Duodenal mucosa (tissue), 2 donors: ENCODE measurements at regions not wholly inside any gene's neighbourhood (a gene's known extent, or its start where the extent isn't known, plus 50 kb on each side); places are given as distances from the start of the nearest gene placed in this dataset.

Experiments used
- H3K27ac ChIP-seq: one replicate; pipeline ENCODE4 v1.7.0; 2013; ENCODE audit warnings: low read depth, low read length
- H3K27me3 ChIP-seq, 2 donors: one replicate each; pipeline ENCODE4 v1.7.0; 2013; ENCODE audit warnings: low read length in 2 of 2, control low read depth in 1 of 2; ENCODE audit not compliant: insufficient read depth in 2 of 2, control insufficient read depth in 1 of 2
- H3K36me3 ChIP-seq, 2 donors: one replicate each; pipeline ENCODE4 v1.7.0; 2013; ENCODE audit warnings: low read length in 2 of 2, control low read depth in 1 of 2; ENCODE audit not compliant: insufficient read depth in 2 of 2, control insufficient read depth in 1 of 2
- H3K4me1 ChIP-seq, 2 donors: one replicate each; pipeline ENCODE4 v1.7.0; 2013; ENCODE audit warnings: low read length in 2 of 2, control low read depth in 1 of 2; ENCODE audit not compliant: insufficient read depth in 2 of 2, control insufficient read depth in 1 of 2
- H3K4me3 ChIP-seq, 2 donors: one replicate each; pipeline ENCODE4 v1.7.0; 2013; ENCODE audit warnings: low read length in 2 of 2, low read depth in 1 of 2
- H3K9ac ChIP-seq, 2 donors: one replicate each; pipeline ENCODE4 v1.7.0; 2013; ENCODE audit warnings: low read length in 2 of 2, low read depth in 1 of 2
- H3K9me3 ChIP-seq, 2 donors: one replicate each; pipeline ENCODE4 v1.7.0; 2013; ENCODE audit warnings: low read length in 2 of 2, control low read depth in 1 of 2; ENCODE audit not compliant: control insufficient read depth in 1 of 2

DNA sequence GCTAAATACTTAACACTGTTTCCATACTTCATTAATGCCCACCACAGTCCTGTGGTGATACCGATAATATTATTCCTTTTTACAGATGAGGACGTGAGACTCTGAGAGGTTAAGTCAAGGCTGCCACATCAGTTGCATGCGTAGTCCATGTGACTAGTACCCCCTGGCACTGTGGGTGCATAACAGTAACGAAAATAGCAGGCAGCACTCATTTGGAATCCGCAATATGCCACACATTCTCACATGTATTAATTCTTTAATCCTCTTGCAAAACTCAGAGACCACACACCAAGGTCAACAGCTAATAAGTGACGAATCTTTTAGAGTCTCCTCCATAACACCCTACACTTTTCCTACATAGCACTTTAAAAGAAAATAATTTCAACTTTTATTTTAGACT lies 99.5 kb upstream of the HABP2 start:
- Histone ChIP-seq H3K36me3 (no peaks in the 10 kb centered on the region), H3K4me1 (peaks cover 5 to 31% of the 10 kb centered on the region in 2 donors), H3K4me3 (no peak overlapping the region), H3K9ac (no peak overlapping the region), H3K27me3 (no peaks in the 10 kb centered on the region), H3K27ac (no peak overlapping the region), H3K9me3 (peaks cover 0 to 5% of the 10 kb centered on the region in 2 donors)

DNA sequence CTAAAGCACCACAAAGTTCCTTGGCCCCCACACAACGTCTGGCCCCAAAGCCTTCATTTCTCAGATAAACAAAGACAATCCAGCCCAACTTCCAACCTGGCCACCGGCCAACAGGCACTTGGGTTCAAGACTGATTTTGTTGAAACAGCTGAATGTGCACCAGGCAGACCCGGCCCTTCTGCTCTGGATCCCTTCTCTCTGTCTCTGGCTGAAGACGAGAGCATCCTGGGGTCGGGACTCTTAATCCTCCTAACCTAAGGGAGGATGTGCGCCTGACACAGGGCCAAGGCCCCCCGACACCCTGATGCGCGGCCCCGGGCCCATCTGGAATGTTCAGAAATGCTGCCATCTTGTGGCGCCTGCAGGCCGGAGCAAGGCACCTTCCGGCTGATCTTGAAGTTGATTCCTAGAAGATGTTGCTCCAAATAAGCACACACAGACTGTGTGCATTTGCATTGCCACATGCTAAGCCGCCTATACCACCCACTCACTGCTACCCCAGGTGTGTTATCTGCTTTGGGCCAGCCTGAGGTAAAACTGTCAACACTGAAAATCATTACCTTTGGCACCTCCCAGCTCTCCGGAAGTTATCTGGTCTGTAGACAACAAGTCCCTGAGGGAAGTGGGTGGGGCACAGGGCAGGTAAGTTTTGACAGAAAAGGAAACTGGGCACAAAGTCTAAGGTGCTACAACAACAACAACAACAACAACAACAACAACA lies 98.4 kb upstream of the HABP2 start:
- peaks cover 3 to 26% of the 10 kb centered on the region in 2 donors for H3K4me1 ChIP-seq
- H3K27ac ChIP-seq = no peak overlapping the region
- no peaks in the 10 kb centered on the region for H3K36me3 ChIP-seq
- no peaks in the 10 kb centered on the region for H3K27me3 ChIP-seq
- peak overlapping the region in 1 of 2 donors; percentile 17 for H3K4me3 ChIP-seq
- peaks cover 0 to 5% of the 10 kb centered on the region in 2 donors for H3K9me3 ChIP-seq
- no peak overlapping the region for H3K9ac ChIP-seq

DNA sequence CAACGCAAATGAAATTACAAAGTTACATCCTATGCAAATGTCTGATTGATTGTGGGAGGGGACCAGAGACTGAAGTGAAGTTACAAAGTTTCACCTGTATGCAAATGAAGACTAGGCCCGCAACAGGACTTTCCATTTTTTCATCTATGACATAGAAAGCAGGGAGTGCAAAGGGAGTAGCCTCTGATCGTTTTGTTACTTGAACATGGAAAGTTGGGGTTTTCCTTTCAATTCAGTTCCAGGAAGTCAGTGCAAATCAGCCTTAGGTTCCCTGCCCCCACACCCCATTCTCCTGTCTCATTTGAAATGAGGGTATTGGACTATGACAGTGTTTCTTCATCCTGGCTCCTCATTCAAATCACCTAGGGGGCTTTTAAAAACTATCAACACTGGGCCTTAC lies 96.9 kb upstream of the HABP2 start:
- Histone ChIP-seq H3K27ac (no peak overlapping the region), H3K36me3 (no peaks in the 10 kb centered on the region), H3K9me3 (peaks cover 0 to 5% of the 10 kb centered on the region in 2 donors), H3K4me3 (no peak overlapping the region), H3K4me1 (peaks cover 0 to 12% of the 10 kb centered on the region in 2 donors), H3K27me3 (no peaks in the 10 kb centered on the region), H3K9ac (no peak overlapping the region)

DNA sequence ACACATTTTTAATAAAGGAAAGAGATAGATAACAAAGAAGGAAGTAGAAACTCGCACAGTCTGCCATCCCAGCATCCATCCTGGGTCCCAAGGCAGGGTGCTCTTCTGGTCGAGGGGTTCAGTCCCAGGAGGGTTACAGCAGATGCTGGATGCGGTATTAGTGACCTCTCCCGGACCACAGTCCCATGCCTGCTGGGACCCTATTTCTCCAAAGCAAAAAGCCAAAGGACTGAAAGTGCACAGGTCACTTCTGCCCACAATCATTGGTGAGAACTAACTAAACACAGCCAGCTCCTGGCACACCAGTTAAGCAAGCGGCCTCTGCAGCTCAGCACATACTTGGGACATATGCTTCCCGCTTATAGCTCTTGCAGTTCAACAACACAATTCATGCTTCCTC lies 96.1 kb upstream of the HABP2 start:
- no peak overlapping the region for H3K4me3 ChIP-seq
- peaks cover 0 to 5% of the 10 kb centered on the region in 2 donors for H3K9me3 ChIP-seq
- H3K9ac ChIP-seq = no peak overlapping the region
- H3K36me3 ChIP-seq = no peaks in the 10 kb centered on the region
- H3K27me3 ChIP-seq = no peaks in the 10 kb centered on the region
- H3K4me1 ChIP-seq = peaks cover 0 to 11% of the 10 kb centered on the region in 2 donors
- H3K27ac ChIP-seq = no peak overlapping the region

DNA sequence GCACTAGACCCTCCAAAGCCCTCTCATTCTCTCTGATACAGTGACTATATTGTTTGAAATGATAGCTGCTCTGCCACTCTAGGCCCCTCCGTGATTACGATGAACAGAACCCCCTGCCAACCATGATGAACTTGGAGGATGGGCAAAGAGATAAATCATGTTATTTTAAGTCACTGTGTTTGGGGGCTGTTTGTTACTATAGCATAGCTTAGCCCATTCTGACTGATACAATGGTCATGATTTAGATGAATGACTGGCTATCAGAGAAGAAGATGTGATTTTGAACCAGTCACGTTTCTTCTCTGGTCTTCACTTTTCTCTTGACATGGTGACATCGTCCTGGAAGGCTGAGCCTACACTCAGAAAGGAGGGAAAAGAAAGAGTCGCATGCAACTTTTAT lies 95.4 kb upstream of the HABP2 start:
- Histone ChIP-seq H3K27me3 (no peaks in the 10 kb centered on the region), H3K36me3 (no peaks in the 10 kb centered on the region), H3K4me3 (no peak overlapping the region), H3K4me1 (peaks cover 0 to 11% of the 10 kb centered on the region in 2 donors), H3K27ac (no peak overlapping the region), H3K9me3 (peaks cover 0 to 5% of the 10 kb centered on the region in 2 donors), H3K9ac (no peak overlapping the region)

DNA sequence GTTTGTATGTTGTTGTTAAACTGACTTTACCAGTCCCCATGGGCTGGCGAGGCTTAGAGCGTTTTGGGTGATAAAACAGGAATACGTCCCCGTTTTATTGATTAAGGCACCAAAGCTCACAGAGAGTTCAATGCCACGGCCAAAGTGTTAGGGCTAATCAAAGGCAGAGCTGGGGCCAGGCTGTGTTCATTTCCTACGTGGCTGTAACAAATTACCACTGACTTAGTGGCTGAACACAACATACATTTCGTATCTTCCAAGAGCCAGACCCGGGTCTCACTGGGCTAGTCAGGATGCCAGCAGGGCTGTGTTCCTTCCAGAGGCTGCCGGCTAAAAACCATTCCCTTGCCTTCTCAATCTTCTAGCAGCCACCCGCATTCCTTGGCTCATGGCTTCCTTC lies 94.4 kb upstream of the HABP2 start:
- H3K4me1 ChIP-seq = peaks cover 0 to 11% of the 10 kb centered on the region in 2 donors
- no peaks in the 10 kb centered on the region for H3K27me3 ChIP-seq
- H3K27ac ChIP-seq = no peak overlapping the region
- peaks cover 0 to 5% of the 10 kb centered on the region in 2 donors for H3K9me3 ChIP-seq
- H3K9ac ChIP-seq = no peak overlapping the region
- H3K4me3 ChIP-seq = no peak overlapping the region
- no peaks in the 10 kb centered on the region for H3K36me3 ChIP-seq

DNA sequence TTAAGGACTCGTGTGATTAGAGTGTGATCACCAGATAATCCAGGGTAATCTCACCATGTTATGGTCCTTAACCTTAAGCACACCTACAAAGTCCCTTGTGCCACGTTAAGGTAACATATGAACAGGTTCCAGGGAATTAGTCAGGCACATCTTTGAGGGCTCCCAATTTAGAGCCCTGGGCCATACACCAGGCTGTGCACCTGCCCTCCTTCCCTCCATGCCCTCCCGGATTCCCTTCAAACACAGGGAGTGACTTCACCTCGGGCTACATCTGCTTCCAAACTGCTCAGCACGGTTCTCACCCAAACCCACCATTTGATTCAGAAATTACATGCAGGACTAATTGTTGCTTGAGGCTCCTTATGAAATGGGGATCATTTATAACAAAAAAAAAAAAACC lies 93.9 kb upstream of the HABP2 start:
- Histone ChIP-seq H3K9ac (no peak overlapping the region), H3K4me3 (no peak overlapping the region), H3K9me3 (peaks cover 0 to 5% of the 10 kb centered on the region in 2 donors), H3K36me3 (no peaks in the 10 kb centered on the region), H3K27ac (no peak overlapping the region), H3K27me3 (no peaks in the 10 kb centered on the region), H3K4me1 (peaks cover 0 to 11% of the 10 kb centered on the region in 2 donors)

DNA sequence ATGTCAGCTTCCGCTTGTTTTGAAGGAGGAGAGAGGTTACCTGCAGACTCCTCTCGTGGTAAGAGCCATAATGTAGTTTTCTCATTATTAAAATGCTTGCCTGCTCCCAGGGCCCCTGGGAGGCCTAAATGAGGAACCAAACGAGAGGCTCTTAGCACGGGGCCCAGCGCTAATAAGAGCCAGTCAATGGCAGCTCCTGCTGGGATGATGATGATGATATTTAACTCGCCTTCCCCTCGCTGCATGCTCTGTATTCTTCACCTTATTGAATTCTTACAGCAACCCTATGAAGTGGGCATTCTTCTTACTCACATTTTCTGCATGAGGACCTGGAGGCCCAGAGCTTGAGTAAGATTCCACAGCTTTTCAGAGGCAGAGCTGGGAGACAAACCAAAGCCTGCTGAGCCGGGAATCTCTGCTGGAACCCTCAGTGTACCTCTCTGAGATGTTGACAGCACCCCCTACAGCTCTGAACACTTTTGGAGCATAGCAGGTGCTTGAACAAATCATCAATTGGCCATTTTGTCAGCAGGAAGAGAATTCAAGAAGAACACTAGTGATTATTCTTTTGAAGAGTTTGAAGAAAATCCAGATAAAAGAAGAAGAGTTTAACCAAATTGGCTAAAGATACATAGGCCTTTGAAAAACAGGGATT lies 93.1 kb upstream of the HABP2 start:
- Histone ChIP-seq H3K4me1 (peaks cover 0 to 9% of the 10 kb centered on the region in 2 donors), H3K4me3 (no peak overlapping the region), H3K27me3 (no peaks in the 10 kb centered on the region), H3K27ac (no peak overlapping the region), H3K9ac (no peak overlapping the region), H3K9me3 (peaks cover 0 to 5% of the 10 kb centered on the region in 2 donors), H3K36me3 (no peaks in the 10 kb centered on the region)

DNA sequence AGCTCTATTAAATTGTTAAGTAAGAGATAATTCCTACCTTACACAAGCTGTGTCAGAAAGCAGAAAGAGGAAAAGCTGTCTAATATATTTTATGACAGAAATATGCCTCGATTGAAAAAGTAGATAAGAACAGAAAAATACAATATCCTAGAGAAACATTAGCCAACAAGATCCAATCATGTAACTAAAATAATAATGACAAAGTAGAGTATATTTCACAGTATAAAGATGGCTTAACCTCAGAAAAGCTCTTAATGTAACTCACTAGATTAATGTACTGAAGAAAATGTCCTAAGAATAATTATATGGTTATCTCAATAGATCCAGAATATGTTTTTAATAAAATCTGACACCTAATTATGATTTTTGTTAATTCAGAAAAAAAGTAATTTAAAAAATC lies 89.8 kb upstream of the HABP2 start:
- Histone ChIP-seq H3K9ac (no peak overlapping the region), H3K27ac (no peak overlapping the region), H3K4me3 (no peak overlapping the region)

DNA sequence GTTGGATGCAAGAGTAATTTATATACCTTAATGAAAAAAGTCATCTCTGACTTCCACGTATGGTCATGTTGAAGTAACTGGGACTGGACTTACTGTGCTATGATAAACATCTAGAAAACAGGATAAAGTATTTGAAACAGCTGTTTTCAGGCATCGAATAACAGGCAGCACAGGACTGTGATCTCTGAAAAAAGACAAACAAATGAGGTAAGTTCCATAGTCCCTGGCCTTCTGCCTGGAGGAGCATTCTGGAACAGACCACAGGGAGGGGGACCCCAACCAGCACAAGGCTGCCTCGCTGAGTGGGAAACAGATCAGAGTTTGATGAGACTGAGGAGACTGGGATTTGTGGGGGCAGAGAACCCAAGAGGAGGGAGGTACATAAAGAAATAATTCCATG lies 89.1 kb upstream of the HABP2 start:
- no peaks in the 10 kb centered on the region for H3K4me1 ChIP-seq

More for the DNA sequence above, 89.8 kb upstream of the HABP2 start:
- Histone ChIP-seq H3K4me1 (no peaks in the 10 kb centered on the region), H3K36me3 (no peaks in the 10 kb centered on the region), H3K9me3 (no peaks in the 10 kb centered on the region), H3K27me3 (no peaks in the 10 kb centered on the region)

More for the DNA sequence above, 89.1 kb upstream of the HABP2 start:
- H3K27me3 ChIP-seq = no peaks in the 10 kb centered on the region
- H3K27ac ChIP-seq = no peak overlapping the region
- no peak overlapping the region for H3K4me3 ChIP-seq
- H3K9ac ChIP-seq = no peak overlapping the region
- H3K9me3 ChIP-seq = no peaks in the 10 kb centered on the region
- H3K36me3 ChIP-seq = no peaks in the 10 kb centered on the region
